ENCODE measurements at regions not wholly inside any gene's neighbourhood (a gene's known extent, or its start where the extent isn't known, plus 50 kb on each side); places are given as distances from the start of the nearest gene placed in this dataset.

DNA sequence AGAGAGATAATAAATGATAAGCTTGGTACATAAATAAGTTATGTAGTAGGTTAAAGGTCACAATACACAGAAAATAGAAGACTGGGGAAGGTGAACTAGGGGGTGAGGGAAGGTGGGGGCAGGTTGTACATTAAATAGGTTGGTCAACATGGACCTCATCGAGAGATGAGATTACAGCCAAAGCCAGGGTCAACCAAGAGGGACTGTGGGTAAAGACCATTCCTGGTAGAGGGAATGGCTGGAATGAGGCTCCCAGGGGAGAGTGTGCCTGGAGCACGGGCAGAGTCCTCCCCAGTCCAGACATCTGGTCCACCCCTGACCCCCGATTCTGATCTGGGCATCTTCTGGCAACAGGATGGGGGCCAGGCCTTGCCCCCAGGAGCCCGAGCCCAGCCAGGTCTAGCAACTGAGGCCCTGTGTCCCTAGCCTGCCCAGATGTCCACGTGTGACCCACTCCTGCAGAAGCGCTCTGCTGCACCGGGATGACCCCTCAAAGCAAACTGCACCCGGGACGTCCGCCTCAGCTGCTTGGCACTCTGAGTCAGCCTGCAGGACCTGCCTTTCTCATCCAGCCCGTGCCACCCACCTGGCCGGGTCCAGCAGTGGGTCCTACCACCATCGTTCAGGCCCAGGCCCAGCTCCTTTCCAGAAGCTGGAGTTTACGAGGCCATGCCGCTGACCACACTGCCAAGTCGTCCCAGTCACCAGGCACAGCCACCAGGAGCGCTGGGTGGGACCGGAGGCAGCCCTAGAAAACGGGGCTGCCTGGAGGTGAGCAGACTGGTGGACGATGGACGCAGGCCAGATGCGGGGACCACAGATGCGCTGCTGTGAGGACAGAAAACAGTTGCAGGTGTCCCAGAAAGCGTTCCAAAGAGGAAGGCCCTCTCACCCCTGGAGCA, 56.2 kb upstream of the ID2 start:
- no peak for TF ChIP-seq RAD21 (conservative IDR thresholded peaks at IDR 0.05)
- TF ChIP-seq, protein P1, sequence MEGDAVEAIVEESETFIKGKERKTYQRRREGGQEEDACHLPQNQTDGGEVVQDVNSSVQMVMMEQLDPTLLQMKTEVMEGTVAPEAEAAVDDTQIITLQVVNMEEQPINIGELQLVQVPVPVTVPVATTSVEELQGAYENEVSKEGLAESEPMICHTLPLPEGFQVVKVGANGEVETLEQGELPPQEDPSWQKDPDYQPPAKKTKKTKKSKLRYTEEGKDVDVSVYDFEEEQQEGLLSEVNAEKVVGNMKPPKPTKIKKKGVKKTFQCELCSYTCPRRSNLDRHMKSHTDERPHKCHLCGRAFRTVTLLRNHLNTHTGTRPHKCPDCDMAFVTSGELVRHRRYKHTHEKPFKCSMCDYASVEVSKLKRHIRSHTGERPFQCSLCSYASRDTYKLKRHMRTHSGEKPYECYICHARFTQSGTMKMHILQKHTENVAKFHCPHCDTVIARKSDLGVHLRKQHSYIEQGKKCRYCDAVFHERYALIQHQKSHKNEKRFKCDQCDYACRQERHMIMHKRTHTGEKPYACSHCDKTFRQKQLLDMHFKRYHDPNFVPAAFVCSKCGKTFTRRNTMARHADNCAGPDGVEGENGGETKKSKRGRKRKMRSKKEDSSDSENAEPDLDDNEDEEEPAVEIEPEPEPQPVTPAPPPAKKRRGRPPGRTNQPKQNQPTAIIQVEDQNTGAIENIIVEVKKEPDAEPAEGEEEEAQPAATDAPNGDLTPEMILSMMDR (IDR thresholded peaks at IDR 0.05; ENCODE audit: poor library complexity, severe bottlenecking) = no peak
- Histone ChIP-seq H3K9me2 (ENCODE audit: insufficient read depth, low read length) (no peaks in the 10 kb centered on the region), H3K9me3 (ENCODE audit: low read length) (no peaks in the 10 kb centered on the region), H3K27ac (ENCODE audit: low read length) (no peak overlapping the region), H3K4me3 (ENCODE audit: low read length) (no peak overlapping the region), H4K20me1 (ENCODE audit: insufficient read depth) (no peaks in the 10 kb centered on the region), H3K9ac (ENCODE audit: low read length) (no peak overlapping the region), H3K27me3 (ENCODE audit: insufficient read depth, low read depth, low read length) (no peaks in the 10 kb centered on the region), H3F3A (ENCODE audit: insufficient read depth, low read length, poor library complexity, severe bottlenecking) (no peaks in the 10 kb centered on the region), H3K36me3 (ENCODE audit: insufficient read depth, low read length) (no peaks in the 10 kb centered on the region), H2AFZ (ENCODE audit: low read depth, low read length) (no peak overlapping the region), H3K4me2 (ENCODE audit: low read length) (no peak overlapping the region), H3K79me2 (replicated peaks; ENCODE audit: insufficient read depth, low read length) (no peaks in the 10 kb centered on the region)

DNA sequence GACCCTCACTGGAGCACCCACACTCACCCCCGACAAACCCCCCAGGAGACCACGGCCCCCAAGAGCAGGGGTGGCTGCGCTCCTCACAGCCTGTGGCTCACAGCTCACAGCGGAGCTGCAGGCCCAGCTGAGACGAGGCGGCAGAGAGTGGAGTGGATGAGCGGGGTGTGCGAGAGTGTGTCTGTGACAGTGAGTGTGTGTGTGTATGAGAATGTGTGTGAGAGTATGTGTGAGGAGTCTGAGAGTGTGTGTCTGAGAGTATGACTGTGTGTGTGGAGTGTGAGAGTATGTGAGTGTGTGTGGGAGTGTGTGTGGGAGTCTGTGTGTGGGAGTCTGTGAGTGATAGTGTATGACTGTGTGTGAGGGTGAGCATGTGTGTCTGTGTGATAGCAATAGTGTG, 55.3 kb upstream of the ID2 start:
- Histone ChIP-seq H2AFZ (ENCODE audit: low read depth, low read length) (no peak overlapping the region), H3K27me3 (ENCODE audit: insufficient read depth, low read depth, low read length) (no peaks in the 10 kb centered on the region), H3K9ac (ENCODE audit: low read length) (no peak overlapping the region), H4K20me1 (ENCODE audit: insufficient read depth) (no peaks in the 10 kb centered on the region), H3K36me3 (ENCODE audit: insufficient read depth, low read length) (no peaks in the 10 kb centered on the region), H3K9me3 (ENCODE audit: low read length) (no peaks in the 10 kb centered on the region), H3K9me2 (ENCODE audit: insufficient read depth, low read length) (no peaks in the 10 kb centered on the region), H3K4me3 (ENCODE audit: low read length) (no peak overlapping the region), H3K79me2 (replicated peaks; ENCODE audit: insufficient read depth, low read length) (no peaks in the 10 kb centered on the region), H3K27ac (ENCODE audit: low read length) (no peak overlapping the region), H3K4me2 (ENCODE audit: low read length) (no peak overlapping the region), H3F3A (ENCODE audit: insufficient read depth, low read length, poor library complexity, severe bottlenecking) (no peaks in the 10 kb centered on the region)
- TF ChIP-seq SMC3 (conservative IDR thresholded peaks at IDR 0.05; ENCODE audit: poor library complexity) (no peak), EP300 (conservative IDR thresholded peaks at IDR 0.05; ENCODE audit: poor library complexity, severe bottlenecking) (no peak), TAF1 (IDR thresholded peaks at IDR 0.05; ENCODE audit: low read depth) (no peak), MXI1 (conservative IDR thresholded peaks at IDR 0.05; ENCODE audit: poor library complexity, severe bottlenecking) (no peak), POLR2AphosphoS5 (IDR thresholded peaks at IDR 0.05) (no peak), EZH2 (IDR thresholded peaks at IDR 0.05; ENCODE audit: borderline replicate concordance, insufficient read depth, low read length, poor library complexity, severe bottlenecking) (no peak), RAD21 (conservative IDR thresholded peaks at IDR 0.05) (no peak)
- TF ChIP-seq, protein P2, sequence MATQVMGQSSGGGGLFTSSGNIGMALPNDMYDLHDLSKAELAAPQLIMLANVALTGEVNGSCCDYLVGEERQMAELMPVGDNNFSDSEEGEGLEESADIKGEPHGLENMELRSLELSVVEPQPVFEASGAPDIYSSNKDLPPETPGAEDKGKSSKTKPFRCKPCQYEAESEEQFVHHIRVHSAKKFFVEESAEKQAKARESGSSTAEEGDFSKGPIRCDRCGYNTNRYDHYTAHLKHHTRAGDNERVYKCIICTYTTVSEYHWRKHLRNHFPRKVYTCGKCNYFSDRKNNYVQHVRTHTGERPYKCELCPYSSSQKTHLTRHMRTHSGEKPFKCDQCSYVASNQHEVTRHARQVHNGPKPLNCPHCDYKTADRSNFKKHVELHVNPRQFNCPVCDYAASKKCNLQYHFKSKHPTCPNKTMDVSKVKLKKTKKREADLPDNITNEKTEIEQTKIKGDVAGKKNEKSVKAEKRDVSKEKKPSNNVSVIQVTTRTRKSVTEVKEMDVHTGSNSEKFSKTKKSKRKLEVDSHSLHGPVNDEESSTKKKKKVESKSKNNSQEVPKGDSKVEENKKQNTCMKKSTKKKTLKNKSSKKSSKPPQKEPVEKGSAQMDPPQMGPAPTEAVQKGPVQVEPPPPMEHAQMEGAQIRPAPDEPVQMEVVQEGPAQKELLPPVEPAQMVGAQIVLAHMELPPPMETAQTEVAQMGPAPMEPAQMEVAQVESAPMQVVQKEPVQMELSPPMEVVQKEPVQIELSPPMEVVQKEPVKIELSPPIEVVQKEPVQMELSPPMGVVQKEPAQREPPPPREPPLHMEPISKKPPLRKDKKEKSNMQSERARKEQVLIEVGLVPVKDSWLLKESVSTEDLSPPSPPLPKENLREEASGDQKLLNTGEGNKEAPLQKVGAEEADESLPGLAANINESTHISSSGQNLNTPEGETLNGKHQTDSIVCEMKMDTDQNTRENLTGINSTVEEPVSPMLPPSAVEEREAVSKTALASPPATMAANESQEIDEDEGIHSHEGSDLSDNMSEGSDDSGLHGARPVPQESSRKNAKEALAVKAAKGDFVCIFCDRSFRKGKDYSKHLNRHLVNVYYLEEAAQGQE (IDR thresholded peaks at IDR 0.05; ENCODE audit: borderline replicate concordance) = no peak
- TF ChIP-seq, protein P1 (IDR thresholded peaks at IDR 0.05; ENCODE audit: poor library complexity, severe bottlenecking) = no peak

Data from neural cell (in vitro differentiated cells).